T-helper 17 cell (primary cell): ENCODE measurements at regions not wholly inside any gene's neighbourhood (a gene's known extent, or its start where the extent isn't known, plus 50 kb on each side); places are given as distances from the start of the nearest gene placed in this dataset.
"Not testable (repeated sequence)": the region's sequence is repeated elsewhere in the genome, so short reads cannot be mapped to it uniquely, and the experiment has no call there.

Source experiments
- ATAC-seq: fragments of 150-1000 bp; cut with Tn5 transposase; 2 replicates; pipeline ENCODE4 v1.10.0; 2021; ENCODE audit warnings: mild to moderate bottlenecking, moderate library complexity
- DNase-seq, 3 donors: peaks; one replicate each; pipeline versions ENCODE4 v3.0.0 to v3.0.0-alpha.2; 2020 to 2021
- H3K9me3 ChIP-seq: one replicate; pipeline ENCODE4 v1.7.0; 2013; ENCODE audit warnings: low read length, mild to moderate bottlenecking; ENCODE audit not compliant: control insufficient read depth, poor library complexity, severe bottlenecking
- H3K27ac Mint-ChIP-seq: one replicate; pipeline ENCODE4 v1.8.0; 2022; ENCODE audit warnings: mild to moderate bottlenecking, moderate library complexity, mixed read lengths
- H3K27me3 Mint-ChIP-seq: one replicate; pipeline ENCODE4 v1.8.0; 2022; ENCODE audit warnings: mixed read lengths
- H3K36me3 Mint-ChIP-seq: one replicate; pipeline ENCODE4 v1.8.0; 2022; ENCODE audit warnings: low read depth, mixed read lengths
- H3K4me1 Mint-ChIP-seq: one replicate; pipeline ENCODE4 v1.8.0; 2022; ENCODE audit warnings: mild to moderate bottlenecking, mixed read lengths
- H3K4me3 Mint-ChIP-seq: one replicate; pipeline ENCODE4 v1.8.0; 2022; ENCODE audit warnings: mild to moderate bottlenecking, moderate library complexity, mixed read lengths

DNA sequence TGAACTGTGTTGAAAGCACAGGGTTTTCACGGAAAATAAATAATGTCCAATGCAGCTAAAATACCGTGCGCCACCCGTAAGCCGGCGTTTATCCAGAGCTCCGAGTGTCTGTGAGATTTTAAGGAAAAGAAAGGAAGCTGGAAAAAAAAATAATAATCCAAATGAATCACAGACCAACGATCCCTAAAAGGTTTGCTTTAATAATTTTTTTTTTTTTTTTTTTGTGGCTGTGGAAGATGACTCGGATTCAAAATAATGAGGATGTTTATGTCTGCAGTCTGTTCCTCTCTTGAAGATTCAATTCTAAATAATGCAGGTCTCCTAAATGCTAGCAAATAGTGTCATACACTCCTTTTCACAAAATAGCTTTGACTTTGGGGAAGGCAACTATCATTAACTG lies 84.6 kb upstream of the PPP2R3B start:
- Mint-ChIP-seq H3K4me3 (no peak overlapping the region), H3K27me3 (peaks cover 7% of the 10 kb centered on the region), H3K27ac (no peak overlapping the region), H3K4me1 (no peaks in the 10 kb centered on the region), H3K36me3 (no peaks in the 10 kb centered on the region)
- DNase-seq = no peak
- no peak for ATAC-seq
- no peaks in the 10 kb centered on the region for H3K9me3 ChIP-seq

DNA sequence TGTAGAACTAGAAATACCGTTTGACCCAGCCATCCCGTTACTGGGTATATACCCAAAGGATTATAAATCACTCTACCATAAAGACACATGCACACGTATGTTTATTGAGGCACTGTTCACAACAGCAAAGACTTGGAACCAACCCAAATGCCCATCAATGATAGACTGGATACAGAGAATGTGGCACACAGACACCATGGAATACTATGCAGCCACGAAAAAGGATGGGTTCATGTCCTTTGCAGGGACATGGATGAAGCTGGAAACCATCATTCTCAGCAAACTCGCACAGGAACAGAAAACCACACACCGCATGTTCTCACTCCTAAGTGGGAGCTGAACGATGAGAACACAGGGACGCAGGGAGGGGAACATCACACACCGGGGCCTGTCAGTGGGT lies 85.6 kb upstream of the PPP2R3B start:
- H3K36me3 Mint-ChIP-seq, H3K27ac Mint-ChIP-seq, H3K4me1 Mint-ChIP-seq, H3K4me3 Mint-ChIP-seq, ATAC-seq, DNase-seq, H3K9me3 ChIP-seq, H3K27me3 Mint-ChIP-seq: not testable (repeated sequence)

DNA sequence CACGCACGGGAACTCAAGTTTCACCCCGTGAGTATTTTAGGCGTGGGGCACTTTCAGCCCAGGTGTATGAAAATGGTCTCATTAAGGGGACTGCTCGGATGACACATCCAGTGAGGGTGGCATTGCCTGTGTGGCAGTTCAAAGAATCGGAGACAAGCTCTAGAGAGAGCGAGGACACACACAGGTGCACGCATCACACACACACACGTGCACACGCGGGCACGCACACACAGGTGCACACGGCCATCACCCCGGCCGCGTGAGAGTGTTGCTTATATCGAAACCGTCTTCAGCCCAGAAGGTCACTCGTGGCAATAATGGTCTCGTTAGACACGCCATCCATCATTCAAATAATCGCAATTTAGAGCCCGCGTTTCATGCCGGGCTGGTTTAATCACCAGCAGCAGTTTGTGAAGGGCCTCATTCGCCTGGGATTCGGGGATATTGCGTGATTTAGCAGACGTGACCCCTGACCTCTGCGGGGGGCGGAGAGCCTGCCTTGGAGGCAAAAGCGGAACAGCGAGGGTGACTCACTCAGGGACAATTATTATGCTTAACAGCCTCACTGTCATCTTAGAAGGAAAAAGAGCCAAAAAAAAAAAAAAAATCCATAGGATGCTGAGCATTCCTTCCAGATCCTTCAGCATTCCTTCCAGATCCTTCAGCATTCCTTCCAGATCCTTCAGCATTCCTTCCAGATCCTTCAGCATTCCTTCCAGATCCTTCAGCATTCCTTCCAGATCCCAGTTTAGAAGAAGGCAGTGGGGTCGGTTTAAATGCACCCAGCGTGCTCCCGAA lies 89.4 kb upstream of the PPP2R3B start:
- H3K4me3 Mint-ChIP-seq = no peak overlapping the region
- no peak for DNase-seq
- no peak for ATAC-seq
- H3K9me3 ChIP-seq = no peaks in the 10 kb centered on the region
- peaks cover 7% of the 10 kb centered on the region for H3K27me3 Mint-ChIP-seq
- no peak overlapping the region for H3K27ac Mint-ChIP-seq
- H3K4me1 Mint-ChIP-seq = no peaks in the 10 kb centered on the region
- H3K36me3 Mint-ChIP-seq = no peaks in the 10 kb centered on the region

DNA sequence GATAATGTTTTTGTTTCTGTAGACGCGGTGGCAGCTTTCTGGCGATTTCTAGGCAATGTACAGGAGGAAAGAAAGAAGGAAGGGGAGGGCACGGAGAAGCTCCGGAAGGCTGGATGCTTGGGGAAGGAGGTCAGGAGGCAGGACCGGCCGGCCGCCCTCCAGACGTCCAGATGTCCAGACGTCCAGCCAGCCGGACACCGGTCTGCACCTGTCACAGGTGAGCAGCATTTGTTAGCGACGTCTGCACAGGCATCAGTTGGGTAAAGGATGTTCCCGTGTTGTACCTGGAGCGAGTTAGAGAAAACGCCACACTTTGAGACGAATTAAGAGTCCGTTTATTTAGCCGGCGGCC lies 90.0 kb upstream of the PPP2R3B start:
- no peak overlapping the region for H3K4me3 Mint-ChIP-seq
- no peaks in the 10 kb centered on the region for H3K4me1 Mint-ChIP-seq
- ATAC-seq = no peak
- H3K9me3 ChIP-seq = no peaks in the 10 kb centered on the region
- peaks cover 7% of the 10 kb centered on the region for H3K27me3 Mint-ChIP-seq
- DNase-seq = no peak
- no peak overlapping the region for H3K27ac Mint-ChIP-seq
- H3K36me3 Mint-ChIP-seq = no peaks in the 10 kb centered on the region

DNA sequence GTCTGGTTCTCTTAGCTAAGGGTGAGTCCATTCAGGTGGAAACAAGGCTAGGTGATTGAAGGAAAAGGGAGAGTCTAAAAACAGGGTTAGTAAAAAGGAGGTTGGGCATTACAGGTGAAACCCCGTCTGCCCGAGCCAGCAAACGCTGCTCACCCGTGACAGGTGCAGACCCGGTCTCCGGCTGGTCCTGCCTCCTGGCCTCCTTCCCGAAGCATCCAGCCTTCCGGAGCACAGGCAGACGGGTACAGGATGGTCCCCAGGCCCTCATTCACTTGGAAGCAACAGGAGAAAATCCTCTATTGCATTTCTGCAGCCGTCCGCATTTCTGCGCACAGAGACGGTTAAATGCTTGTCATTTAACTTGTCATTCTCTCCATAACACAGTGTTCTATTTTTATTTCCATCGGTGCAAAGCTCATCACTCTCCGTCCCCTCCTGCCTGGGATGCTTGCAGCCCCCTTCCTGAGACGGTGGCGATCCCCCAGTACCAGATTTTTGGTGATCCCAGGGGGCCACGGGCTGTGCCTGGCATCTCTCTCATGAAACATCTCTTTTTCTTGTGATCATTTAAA lies 90.8 kb upstream of the PPP2R3B start:
- Mint-ChIP-seq H3K27me3 (peaks cover 7% of the 10 kb centered on the region), H3K4me1 (no peaks in the 10 kb centered on the region), H3K36me3 (no peaks in the 10 kb centered on the region), H3K27ac (no peak overlapping the region), H3K4me3 (no peak overlapping the region)
- ATAC-seq = no peak
- DNase-seq = no peak
- no peaks in the 10 kb centered on the region for H3K9me3 ChIP-seq

DNA sequence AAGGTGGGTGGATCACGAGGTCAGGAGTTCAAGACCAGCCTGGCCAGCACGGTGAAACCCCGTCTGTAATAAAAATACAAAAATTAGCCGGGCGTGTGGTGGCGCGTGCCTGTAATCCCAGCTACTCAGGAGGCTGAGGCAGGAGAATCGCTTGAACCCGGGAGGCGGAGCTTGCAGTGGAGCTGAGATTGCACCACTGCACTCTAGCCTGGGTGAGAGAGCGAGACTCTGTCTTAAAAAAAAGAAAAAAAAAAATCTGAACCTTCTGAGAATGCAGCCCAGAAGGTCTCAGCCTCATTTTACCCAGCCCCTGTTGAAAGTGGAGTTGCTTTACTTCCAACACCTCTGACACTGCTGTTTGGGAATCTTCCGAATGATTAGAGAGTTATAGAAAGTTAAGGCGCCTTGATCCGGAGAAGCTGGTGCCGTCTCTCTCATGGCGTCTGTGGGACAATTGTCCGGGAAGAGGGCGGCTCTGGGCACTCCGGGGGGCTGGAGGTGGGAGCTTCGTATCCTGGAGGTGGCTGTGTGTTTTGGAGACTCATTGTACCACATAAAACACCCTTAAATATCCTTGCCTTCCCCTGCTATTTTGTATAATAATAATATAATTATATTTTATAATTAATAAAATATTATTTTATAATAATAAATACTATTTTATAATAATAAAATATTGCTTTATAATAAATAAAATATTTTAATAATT lies 92.7 kb upstream of the PPP2R3B start:
- Mint-ChIP-seq H3K27me3 (peaks cover 7% of the 10 kb centered on the region), H3K36me3 (no peaks in the 10 kb centered on the region), H3K27ac (no peak overlapping the region), H3K4me3 (no peak overlapping the region), H3K4me1 (no peaks in the 10 kb centered on the region)
- ATAC-seq (no peak), DNase-seq (no peak)
- no peaks in the 10 kb centered on the region for H3K9me3 ChIP-seq

DNA sequence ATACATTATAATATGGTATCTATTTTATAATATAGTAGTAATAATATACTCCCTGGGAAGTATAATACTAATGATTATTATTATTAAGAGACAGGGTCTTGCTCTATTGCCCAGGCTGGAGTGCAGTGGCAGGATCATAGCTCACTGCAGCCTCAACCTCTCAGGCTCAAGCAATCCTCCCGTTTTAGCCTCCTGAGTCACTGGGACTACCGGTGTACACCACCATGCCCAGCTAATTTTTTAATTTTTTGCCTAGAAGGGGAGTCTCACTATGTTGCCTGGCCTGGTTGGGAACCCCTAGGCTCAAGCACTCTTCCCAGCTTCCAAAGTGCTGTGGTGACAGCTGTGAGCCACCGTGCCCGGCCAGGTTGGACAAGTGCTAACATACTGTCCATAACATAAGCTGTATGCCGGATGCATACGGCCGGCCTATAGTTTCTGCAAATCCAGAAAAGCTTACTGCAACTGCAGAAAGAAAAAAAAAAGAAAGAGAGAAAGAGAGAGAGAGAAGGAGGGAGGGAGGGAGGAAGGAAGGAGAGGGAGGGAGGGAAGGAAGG lies 94.2 kb upstream of the PPP2R3B start:
- H3K27me3 Mint-ChIP-seq = peaks cover 3% of the 10 kb centered on the region
- DNase-seq = no peak
- no peaks in the 10 kb centered on the region for H3K36me3 Mint-ChIP-seq
- no peaks in the 10 kb centered on the region for H3K9me3 ChIP-seq
- no peak overlapping the region for H3K27ac Mint-ChIP-seq
- no peak overlapping the region for H3K4me3 Mint-ChIP-seq
- H3K4me1 Mint-ChIP-seq = no peaks in the 10 kb centered on the region
- no peak for ATAC-seq

- DNase-seq (no peak), ATAC-seq (no peak)
- no peak overlapping the region for H3K27ac Mint-ChIP-seq
- no peaks in the 10 kb centered on the region for H3K4me1 Mint-ChIP-seq
- H3K36me3 Mint-ChIP-seq = no peaks in the 10 kb centered on the region
- no peaks in the 10 kb centered on the region for H3K27me3 Mint-ChIP-seq
- H3K4me3 Mint-ChIP-seq = no peak overlapping the region
- no peaks in the 10 kb centered on the region for H3K9me3 ChIP-seq
Observed at GRCh38 chrX:482192-482701, 95.5 kb upstream of the PPP2R3B start.

DNA sequence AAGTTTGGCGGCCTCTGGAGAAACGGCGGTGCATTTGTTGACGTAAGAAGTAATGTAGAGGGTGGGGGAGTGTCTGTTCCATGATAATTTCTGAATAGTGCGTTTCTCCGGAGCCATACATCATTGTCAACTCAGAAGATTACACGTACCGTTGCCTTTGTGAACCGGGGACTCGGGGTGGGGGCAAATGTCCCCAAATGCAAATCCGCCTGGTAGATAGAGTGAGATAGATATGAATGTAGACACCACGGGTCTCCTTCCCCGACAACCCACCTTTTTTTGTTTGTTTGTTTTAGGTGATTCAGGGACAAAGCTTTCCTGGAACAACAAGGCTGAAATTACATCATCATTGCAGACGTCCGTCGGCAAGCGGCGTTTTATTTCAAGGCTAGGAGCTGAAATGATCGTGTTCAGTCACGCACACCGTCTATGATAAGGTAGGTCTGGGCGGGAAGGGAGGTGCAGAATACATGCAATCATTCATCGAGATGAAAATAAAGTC lies 96.0 kb upstream of the PPP2R3B start:
- H3K27me3 Mint-ChIP-seq = no peaks in the 10 kb centered on the region
- no peak overlapping the region for H3K27ac Mint-ChIP-seq
- DNase-seq (no peak), ATAC-seq (no peak)
- H3K36me3 Mint-ChIP-seq = no peaks in the 10 kb centered on the region
- H3K4me1 Mint-ChIP-seq = no peaks in the 10 kb centered on the region
- no peaks in the 10 kb centered on the region for H3K9me3 ChIP-seq
- H3K4me3 Mint-ChIP-seq = no peak overlapping the region

DNA sequence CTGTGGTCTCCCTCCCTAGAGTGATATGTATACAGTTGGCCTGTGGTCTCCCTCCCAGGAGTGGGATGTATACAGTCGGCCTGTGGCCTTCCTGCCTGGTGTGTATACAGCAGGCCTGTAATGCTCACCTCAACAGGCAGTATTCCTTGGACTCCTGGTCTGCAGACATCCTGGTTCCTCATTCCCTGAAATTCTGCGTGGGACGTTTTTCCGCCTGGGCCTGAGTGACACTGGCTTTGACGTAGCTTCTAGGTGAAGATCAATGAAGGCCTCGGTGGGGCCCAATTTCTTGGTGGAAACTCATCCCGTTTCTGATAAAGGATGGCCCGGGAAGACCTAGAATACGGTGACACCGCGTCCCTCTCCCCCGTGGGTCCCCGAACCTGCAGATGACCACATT lies 98.7 kb upstream of the PPP2R3B start:
- H3K27ac Mint-ChIP-seq = no peak overlapping the region
- DNase-seq = no peak
- ATAC-seq = no peak
- H3K4me1 Mint-ChIP-seq = no peaks in the 10 kb centered on the region
- H3K36me3 Mint-ChIP-seq = no peaks in the 10 kb centered on the region
- no peaks in the 10 kb centered on the region for H3K27me3 Mint-ChIP-seq
- no peak overlapping the region for H3K4me3 Mint-ChIP-seq
- no peaks in the 10 kb centered on the region for H3K9me3 ChIP-seq

DNA sequence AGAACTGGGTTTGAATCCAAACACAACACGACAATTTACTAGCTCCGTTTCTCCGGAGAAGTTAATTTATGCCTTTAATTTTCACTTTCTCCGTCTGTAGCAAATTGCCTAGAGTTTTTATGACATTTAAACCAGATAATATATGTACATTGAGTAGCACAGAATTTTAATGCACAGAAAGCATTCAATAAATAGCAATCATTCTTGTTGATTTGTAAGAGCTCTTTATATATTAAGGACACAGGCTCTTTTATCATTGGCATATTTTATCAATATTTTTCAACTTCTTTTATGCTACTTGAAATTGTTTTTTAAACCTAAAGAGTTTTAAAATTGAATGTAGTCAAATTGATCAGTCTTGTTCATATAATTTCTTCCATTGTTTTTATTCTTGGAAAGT lies 99.6 kb upstream of the PPP2R3B start:
- no peaks in the 10 kb centered on the region for H3K36me3 Mint-ChIP-seq
- H3K4me1 Mint-ChIP-seq = no peaks in the 10 kb centered on the region
- H3K9me3 ChIP-seq = no peaks in the 10 kb centered on the region

DNA sequence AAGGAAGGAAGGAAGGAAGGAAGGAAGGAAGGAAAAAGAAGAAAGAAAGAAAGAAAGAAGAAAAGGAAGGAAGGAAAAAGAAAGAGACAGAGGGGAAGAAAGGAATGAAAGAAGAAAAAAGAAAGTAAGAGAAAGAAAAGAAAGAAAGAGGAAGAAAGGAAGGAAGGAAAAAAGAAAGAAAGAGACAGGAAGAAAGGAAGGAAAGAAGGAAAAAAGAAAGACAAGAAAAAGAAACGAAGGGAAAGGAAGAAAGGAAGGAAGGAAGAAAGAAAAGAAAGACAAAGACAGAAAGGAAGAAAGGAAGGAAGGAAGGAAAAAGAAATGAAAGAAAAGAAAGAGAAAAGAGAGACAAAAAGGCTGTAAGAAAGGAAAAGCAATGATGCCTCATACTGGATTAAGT lies 101.1 kb upstream of the PPP2R3B start:
- Mint-ChIP-seq H3K4me1 (no peaks in the 10 kb centered on the region), H3K27ac (no peak overlapping the region), H3K27me3 (no peaks in the 10 kb centered on the region), H3K36me3 (no peaks in the 10 kb centered on the region), H3K4me3 (no peak overlapping the region)
- DNase-seq = no peak
- H3K9me3 ChIP-seq = no peaks in the 10 kb centered on the region
- ATAC-seq = no peak

More for the DNA sequence above, 99.6 kb upstream of the PPP2R3B start:
- Mint-ChIP-seq H3K27ac (no peak overlapping the region), H3K27me3 (no peaks in the 10 kb centered on the region), H3K4me3 (no peak overlapping the region)
- ATAC-seq = no peak
- no peak for DNase-seq

GRCh38 chrX:489820-490219 lies 103.1 kb upstream of the PPP2R3B start:
- Mint-ChIP-seq H3K4me1 (no peaks in the 10 kb centered on the region), H3K27me3 (no peaks in the 10 kb centered on the region), H3K27ac (no peak overlapping the region), H3K4me3 (no peak overlapping the region), H3K36me3 (no peaks in the 10 kb centered on the region)
- DNase-seq (no peak), ATAC-seq (no peak)
- no peaks in the 10 kb centered on the region for H3K9me3 ChIP-seq
